HepG2 (cell line): ENCODE measurements at regions not wholly inside any gene's neighbourhood (a gene's known extent, or its start where the extent isn't known, plus 50 kb on each side); places are given as distances from the start of the nearest gene placed in this dataset.

Experiments
- ASH2L ChIP-seq: fragments of 300-600, 200-600 bp; sonication (generic); IDR thresholded peaks from 2 replicates; pipeline ENCODE4 v1.7.0; 2017; ENCODE audit warnings: low read depth, mild to moderate bottlenecking, moderate library complexity, mixed read lengths, low read length; ENCODE audit not compliant: insufficient read length
- ATF4 ChIP-seq, 2 experiments: fragments of 450-650 bp in 1 of 2; sonication (generic) in 1 of 2; formaldehyde crosslinking; IDR thresholded peaks; 2 replicates each; pipeline versions ENCODE4 v1.5.0 to v1.8.0; 2020 to 2022; ENCODE audit warnings: mild to moderate bottlenecking in 1 of 2, missing genetic modification reagents in 1 of 2
- CREB1 ChIP-seq, 2 experiments: fragments of 450-650 bp in 1 of 2; IDR thresholded peaks; 2 replicates each; pipeline ENCODE4 v1.6.1; 2016 to 2017; ENCODE audit warnings: control low read depth in 1 of 2, mild to moderate bottlenecking in 1 of 2, missing compliant biosample characterization in 1 of 2, missing genetic modification characterization in 1 of 2
- CREBL2 ChIP-seq: sonication (generic); formaldehyde crosslinking; IDR thresholded peaks from 2 replicates; pipeline ENCODE4 v1.8.1; 2023; ENCODE audit warnings: missing genetic modification reagents, mild to moderate bottlenecking, borderline replicate concordance
- IRF1 ChIP-seq: sonication (generic); formaldehyde crosslinking; IDR thresholded peaks from 2 replicates; pipeline ENCODE4 v1.4.0; 2020; ENCODE audit warnings: low read depth, mild to moderate bottlenecking, missing genetic modification reagents
- ZNF660 ChIP-seq: sonication (generic); formaldehyde crosslinking; IDR thresholded peaks from 2 replicates; pipeline ENCODE4 v1.5.1; 2020; ENCODE audit warnings: mild to moderate bottlenecking, low read depth, missing genetic modification reagents, borderline replicate concordance
- ZSCAN20 ChIP-seq: sonication (generic); formaldehyde crosslinking; IDR thresholded peaks from 2 replicates; pipeline ENCODE4 v1.4.0; 2020; ENCODE audit warnings: missing genetic modification reagents, mild to moderate bottlenecking, borderline replicate concordance

- TF ChIP-seq ZSCAN20 (CRISPR knock-in tag) (no peak), ZNF660 (CRISPR knock-in tag) (no peak), IRF1 (CRISPR knock-in tag) (no peak), CREBL2 (CRISPR knock-in tag) (no peak), CREB1 (IDR thresholded peaks at IDR 0.05) (no peak), CREB1 (CRISPR knock-in tag; IDR thresholded peaks at IDR 0.05) (no peak), ATF4 (CRISPR knock-in tag; IDR thresholded peaks at IDR 0.05) (no peak), ASH2L (no peak)
Measured at GRCh38 chr5:155129513-155129880, 115.9 kb downstream of the KIF4B start.
